GM12878 (cell line): ENCODE measurements at regions not wholly inside any gene's neighbourhood (a gene's known extent, or its start where the extent isn't known, plus 50 kb on each side); places are given as distances from the start of the nearest gene placed in this dataset.
"Not testable (repeated sequence)": the region's sequence is repeated elsewhere in the genome, so short reads cannot be mapped to it uniquely, and the experiment has no call there.

Experiments used
- ATAC-seq: fragments of 200-7000 bp; cut with Tn5 transposase; 3 replicates; pipeline ENCODE4 v1.9.1; 2020; ENCODE audit warnings: mild to moderate bottlenecking, moderate library complexity
- BruUV-seq: library from RNA; stranded (reverse); fragments of 400-500 nt; replicated peaks from 2 replicates; lab custom pipeline; 2021; lab: Mats Ljungman, UMichigan
- CTCF ChIA-PET: fragments of 300-600 bp; sonication (Branson Sonifier 250); formaldehyde crosslinking; extraction: SDS; loops from one replicate; lab custom pipeline; 2021; ENCODE audit warnings: inconsistent platforms; lab: Yijun Ruan, JAX
- POLR2A ChIA-PET: fragments of 350-600 bp; formaldehyde crosslinking; extraction: SDS; loops from one replicate; lab custom pipeline; 2021; ENCODE audit warnings: inconsistent platforms; lab: Charles Lee
- RAD21 ChIA-PET: fragments of 300-600 bp; sonication (Branson Sonifier 250); formaldehyde crosslinking; loops from one replicate; lab custom pipeline; 2023; ENCODE audit warnings: antibody characterized with exemption; ENCODE audit not compliant: unreplicated experiment; lab: Charles Lee
- SMC1A ChIA-PET: fragments of 300-600 bp; sonication (Branson Sonifier 250); formaldehyde crosslinking; loops from one replicate; lab custom pipeline; 2023; ENCODE audit not compliant: unreplicated experiment, uncharacterized antibody; lab: Charles Lee
- DNase-seq: peaks from one replicate; pipeline ENCODE4 v3.0.0-alpha.2; 2011; ENCODE audit warnings: low read depth, low spot score
- FAIRE-seq: peaks from 3 replicates; lab custom pipeline; 2011; peaks lifted over from hg19 to GRCh38; lab: Jason Lieb, UNC
- H2AFZ ChIP-seq: 2 replicates; pipeline ENCODE4 v1.6.0; 2011; ENCODE audit warnings: low read depth, low read length, control low read depth; ENCODE audit not compliant: control insufficient read depth
- H3K27ac ChIP-seq: 2 replicates; pipeline ENCODE4 v1.5.1; 2011; ENCODE audit warnings: control low read depth; ENCODE audit not compliant: control insufficient read depth, insufficient read depth
- H3K27me3 ChIP-seq, 2 experiments: replicated peaks in 1 of 2; 2 replicates each; pipeline versions ENCODE4 v1.6.0 to v1.6.1; 2011; ENCODE audit warnings: low read length in 1 of 2; ENCODE audit not compliant: control insufficient read depth in 2 of 2, insufficient read depth in 2 of 2
- H3K36me3 ChIP-seq, 2 experiments: 2 replicates each; pipeline ENCODE4 v1.5.1; 2011; ENCODE audit warnings: low read length in 1 of 2; ENCODE audit not compliant: control insufficient read depth in 2 of 2, insufficient read depth in 2 of 2
- H3K4me1 ChIP-seq: 2 replicates; pipeline ENCODE4 v1.6.1; 2011; ENCODE audit warnings: mild to moderate bottlenecking, low read length, moderate library complexity, mixed read lengths; ENCODE audit not compliant: control insufficient read depth, insufficient read depth
- H3K4me2 ChIP-seq: 2 replicates; pipeline ENCODE4 v1.6.0; 2011; ENCODE audit warnings: control low read depth; ENCODE audit not compliant: control insufficient read depth, insufficient read depth
- H3K4me3 ChIP-seq: fragments of 200-600 bp; sonication (generic); 2 replicates; pipeline ENCODE4 v1.5.1; 2016
- H3K79me2 ChIP-seq: 2 replicates; pipeline ENCODE4 v1.6.0; 2011; ENCODE audit warnings: low read length; ENCODE audit not compliant: control insufficient read depth, insufficient read depth
- H3K9ac ChIP-seq: 2 replicates; pipeline ENCODE4 v1.8.0; 2011; ENCODE audit warnings: low read length, control low read depth, mixed read lengths; ENCODE audit not compliant: control insufficient read depth, insufficient read depth
- H3K9me3 ChIP-seq: replicated peaks from 3 replicates; pipeline ENCODE4 v1.5.1; 2011; ENCODE audit warnings: mild to moderate bottlenecking, low read length; ENCODE audit not compliant: control insufficient read depth, insufficient read depth
- H4K20me1 ChIP-seq: 2 replicates; pipeline ENCODE4 v1.6.0; 2011; ENCODE audit not compliant: control insufficient read depth, insufficient read depth
- ASH2L ChIP-seq: fragments of 300-600, 200-600 bp; sonication (generic); IDR thresholded peaks from 2 replicates; pipeline ENCODE4 v1.6.1; 2017; ENCODE audit warnings: low read depth, mild to moderate bottlenecking, borderline replicate concordance
- BMI1 ChIP-seq: fragments of 450-650 bp; IDR thresholded peaks from 2 replicates; pipeline ENCODE4 v1.6.1; 2016; ENCODE audit warnings: mild to moderate bottlenecking, moderate library complexity, borderline replicate concordance
- CHD1 ChIP-seq: IDR thresholded peaks from 2 replicates; pipeline ENCODE4 v1.6.1; 2012; ENCODE audit warnings: low read depth, low read length, improper control_type of control experiment
- EGR1 ChIP-seq, 2 experiments: IDR thresholded peaks; 1 replicate in 1 of 2; 2 replicates in 1 of 2; pipeline ENCODE4 v1.6.1; 2011 to 2012; ENCODE audit warnings: low read depth in 2 of 2, low read length in 2 of 2, borderline replicate concordance in 1 of 2, mild to moderate bottlenecking in 1 of 2, moderate library complexity in 1 of 2
- NFYA ChIP-seq: IDR thresholded peaks from 2 replicates; pipeline ENCODE4 v1.6.1; 2011; ENCODE audit warnings: low read depth, mild to moderate bottlenecking, low read length, improper control_type of control experiment, borderline replicate concordance
- POU2F2 ChIP-seq: IDR thresholded peaks from 3 replicates; pipeline ENCODE4 v1.6.1; 2011; ENCODE audit warnings: low read depth, mild to moderate bottlenecking, low read length, borderline replicate concordance
- PRDM15 ChIP-seq: fragments of 450-650 bp; formaldehyde crosslinking; IDR thresholded peaks from 2 replicates; pipeline ENCODE4 v1.4.0; 2020; ENCODE audit warnings: mild to moderate bottlenecking, moderate library complexity
- TCF7 ChIP-seq: IDR thresholded peaks from 2 replicates; pipeline ENCODE4 v1.6.1; 2014; ENCODE audit warnings: antibody characterized with exemption, borderline replicate concordance
- WGBS: methylation state at CpG from one replicate; pipeline ENCODE4 v1.1.6; 2016; ENCODE audit warnings: low lambda C conversion rate; ENCODE audit not compliant: insufficient replicate concordance, insufficient coverage; ENCODE audit errors: missing lambda C conversion rate; 5-methylcytosine and 5-hydroxymethylcytosine counted together
- in situ Hi-C: fragments of 300-500 bp; cut with MboI; formaldehyde crosslinking; loops from 9 replicates; pipeline ENCODE4 v1.14.3; 2018; ENCODE audit warnings: mixed read lengths
- intact Hi-C: fragments of 100-400 bp; cut with micrococcal nuclease; formaldehyde crosslinking; loops from one replicate; pipeline ENCODE4 v1.14.2; 2022; ENCODE audit not compliant: unreplicated experiment

DNA sequence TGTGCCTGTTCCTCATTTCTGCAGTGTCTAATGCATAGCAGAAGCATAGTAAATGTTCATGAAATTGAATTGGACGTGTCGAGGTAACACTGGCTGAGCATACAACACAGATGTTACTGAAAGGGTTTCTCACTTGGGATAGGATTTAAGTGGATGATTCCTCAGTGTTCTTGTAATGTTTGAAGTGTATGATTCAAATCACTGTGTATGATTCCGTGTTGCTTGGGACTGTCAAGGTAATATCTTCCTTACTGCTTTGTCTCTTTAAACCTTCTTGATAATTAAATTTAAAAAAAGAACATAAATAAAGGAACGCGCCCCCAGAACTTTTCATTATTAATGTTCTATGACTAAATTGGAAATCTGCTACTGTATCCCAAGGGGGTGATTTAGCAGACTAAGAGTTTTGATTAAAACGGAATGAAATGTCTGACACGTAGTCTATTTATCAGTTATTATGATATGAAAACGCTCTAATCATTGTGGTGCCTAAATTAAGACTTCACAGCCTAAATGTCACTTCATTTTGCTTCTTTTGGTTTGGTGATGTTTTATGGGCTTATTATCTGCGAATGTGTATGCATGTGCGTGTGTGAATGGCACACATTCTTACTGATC lies 696.9 kb upstream of the EPHA5 start (continued):
- TF ChIP-seq PRDM15 (CRISPR knock-in tag) (no peak), ASH2L (no peak), EGR1 (IDR thresholded peaks at IDR 0.05; ENCODE audit: borderline replicate concordance in 1 of 2, low read depth in 2 of 2, low read length in 2 of 2) (no peak), NFYA (no peak), TCF7 (no peak), POU2F2 (no peak), CHD1 (no peak), BMI1 (no peak)

DNA sequence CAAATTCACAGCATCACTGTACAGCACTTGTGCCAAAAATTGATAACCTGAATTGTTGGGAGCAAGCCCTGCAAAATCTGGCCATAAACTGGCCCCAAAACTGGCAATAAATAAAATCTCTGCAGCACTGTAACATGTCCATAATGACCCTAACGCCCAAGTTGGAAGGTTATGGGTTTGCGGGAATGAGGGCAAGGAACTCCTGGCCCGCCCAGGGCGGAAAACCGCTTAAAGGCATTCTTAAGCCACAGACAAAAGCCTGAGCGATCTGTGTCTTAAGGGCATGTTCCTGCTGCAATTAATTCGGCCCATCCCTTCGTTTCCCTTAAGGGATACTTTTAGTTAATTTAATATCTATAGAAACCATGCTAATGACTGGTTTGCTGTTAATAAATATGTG lies 690.1 kb upstream of the EPHA5 start:
- H3K27ac ChIP-seq, intact Hi-C loops, H3K27me3 ChIP-seq, H3K36me3 ChIP-seq, FAIRE-seq, DNase-seq, H3K4me3 ChIP-seq, H4K20me1 ChIP-seq, H3K9ac ChIP-seq, SMC1A ChIA-PET, H2AFZ ChIP-seq, H3K4me2 ChIP-seq, in situ Hi-C loops, POLR2A ChIA-PET, RAD21 ChIA-PET, H3K9me3 ChIP-seq, ATAC-seq, BruUV-seq, H3K4me1 ChIP-seq, H3K79me2 ChIP-seq, CTCF ChIA-PET: not testable (repeated sequence)
- 11% methylated on average over 8 of the region's 8 CpGs for WGBS
